T-cell (primary cell): ENCODE measurements at regions not wholly inside any gene's neighbourhood (a gene's known extent, or its start where the extent isn't known, plus 50 kb on each side); places are given as distances from the start of the nearest gene placed in this dataset.

ENCODE experiments used
- ATAC-seq, 4 experiments: fragments of 200-7000 bp in 3 of 4; fragments of 150-1000 bp in 1 of 4; cut with Tn5 transposase; replicated peaks in 1 of 4; 1 replicate in 3 of 4; 2 replicates in 1 of 4; pipeline ENCODE4 v1.10.0; 2021; ENCODE audit warnings: moderate library complexity in 3 of 4, mild to moderate bottlenecking in 2 of 4, moderate number of reproducible peaks in 1 of 4
- CTCF ChIA-PET, 2 donors: fragments of 300-600 bp; sonication (Branson Sonifier 250); formaldehyde crosslinking; loops; one replicate each; lab custom pipeline; 2022; ENCODE audit warnings: antibody characterized with exemption in 2 of 2; lab: Charles Lee
- POLR2A ChIA-PET, 2 donors: fragments of 300-600 bp; sonication (Branson Sonifier 250); formaldehyde crosslinking; loops; one replicate each; lab custom pipeline; 2022; ENCODE audit warnings: antibody characterized with exemption in 2 of 2; lab: Charles Lee
- DNase-seq, 35 experiments: peaks; one replicate each; pipeline versions ENCODE4 v3.0.0 to v3.0.0-alpha.2; 2013 to 2023
- H3K27ac ChIP-seq: one replicate; pipeline ENCODE4 v1.5.1; 2013; ENCODE audit warnings: low read length
- H3K27me3 ChIP-seq, 2 experiments: replicated peaks in 1 of 2; 1 replicate in 1 of 2; 2 replicates in 1 of 2; pipeline versions ENCODE4 v1.6.1 to v1.7.0; 2013; ENCODE audit warnings: low read length in 1 of 2, mixed read lengths in 1 of 2; ENCODE audit not compliant: control insufficient read depth in 2 of 2, insufficient read depth in 2 of 2; ENCODE audit errors: extremely low read depth in 1 of 2
- H3K36me3 ChIP-seq, 2 donors: 1 replicate in 1 of 2; 2 replicates in 1 of 2; pipeline versions ENCODE4 v1.6.1 to v1.7.0; 2013; ENCODE audit warnings: low read length in 1 of 2; ENCODE audit not compliant: control insufficient read depth in 2 of 2, insufficient read depth in 1 of 2; ENCODE audit errors: extremely low read depth in 1 of 2
- H3K4me1 ChIP-seq, 2 experiments: 1 replicate in 1 of 2; 2 replicates in 1 of 2; pipeline versions ENCODE4 v1.6.1 to v1.7.0; 2013; ENCODE audit warnings: low read length in 2 of 2, mixed read lengths in 1 of 2; ENCODE audit not compliant: insufficient read depth in 2 of 2, control insufficient read depth in 1 of 2; ENCODE audit errors: extremely low read depth in 1 of 2
- H3K4me3 ChIP-seq, 2 donors: 1 replicate in 1 of 2; 2 replicates in 1 of 2; pipeline versions ENCODE4 v1.5.1 to v1.7.0; 2013; ENCODE audit warnings: mild to moderate bottlenecking in 2 of 2, low read length in 1 of 2, moderate library complexity in 1 of 2; ENCODE audit not compliant: control insufficient read depth in 1 of 2; ENCODE audit errors: extremely low read depth in 1 of 2
- H3K9me3 ChIP-seq: 2 replicates; pipeline ENCODE4 v1.7.0; 2013
- H3K27ac Mint-ChIP-seq, 2 donors: one replicate each; pipeline ENCODE4 v1.8.0; 2020 to 2021; ENCODE audit warnings: mild to moderate bottlenecking in 2 of 2, mixed read lengths in 2 of 2
- H3K27me3 Mint-ChIP-seq, 2 donors: one replicate each; pipeline ENCODE4 v1.8.0; 2021 to 2022; ENCODE audit warnings: mixed read lengths in 2 of 2
- H3K36me3 Mint-ChIP-seq: one replicate; pipeline ENCODE4 v1.8.0; 2021; ENCODE audit warnings: mixed read lengths
- H3K4me1 Mint-ChIP-seq, 3 donors: one replicate each; pipeline ENCODE4 v1.8.0; 2020 to 2022; ENCODE audit warnings: mixed read lengths in 3 of 3, mild to moderate bottlenecking in 1 of 3
- H3K4me3 Mint-ChIP-seq, 3 donors: one replicate each; pipeline ENCODE4 v1.8.0; 2020 to 2022; ENCODE audit warnings: mild to moderate bottlenecking in 3 of 3, mixed read lengths in 3 of 3, moderate library complexity in 3 of 3
- H3K9me3 Mint-ChIP-seq, 3 donors: one replicate each; pipeline ENCODE4 v1.8.0; 2020 to 2022; ENCODE audit warnings: mixed read lengths in 3 of 3
- WGBS: methylation state at CpG from one replicate; pipeline ENCODE4 v1.1.5; 2013; ENCODE audit warnings: missing lambda C conversion rate; ENCODE audit not compliant: insufficient coverage; 5-methylcytosine and 5-hydroxymethylcytosine counted together

DNA sequence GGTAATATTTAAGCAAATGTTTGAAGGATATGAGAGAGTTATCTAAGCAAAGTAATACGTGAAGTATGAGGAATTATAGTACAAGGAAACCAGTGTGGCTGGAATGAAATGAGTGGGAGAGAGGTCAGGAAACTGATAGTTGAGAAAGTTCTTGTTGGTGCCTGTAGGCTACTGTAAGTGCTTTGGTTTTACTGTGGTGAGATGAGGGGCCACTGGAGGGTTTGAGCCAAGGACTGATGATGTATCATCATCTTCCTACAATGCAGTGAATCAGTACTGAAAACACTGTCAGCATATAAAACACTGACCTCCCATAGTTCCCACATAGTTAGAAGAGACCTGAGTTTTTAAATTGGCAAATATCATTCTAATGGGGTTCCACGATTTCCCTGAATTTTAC lies 367.5 kb upstream of the CTSO start:
- 62% methylated on average over 1 of the region's 2 CpGs for WGBS
- H3K4me1 ChIP-seq, result no peaks in the 10 kb centered on the region
- Mint-ChIP-seq H3K27ac (no peak overlapping the region), H3K27me3 (no peaks in the 10 kb centered on the region), H3K9me3 (peaks cover 8 to 17% (median 16%) of the 10 kb centered on the region in 3 donors), H3K4me3 (no peak overlapping the region), H3K4me1 (no peaks in the 10 kb centered on the region), H3K36me3 (no peaks in the 10 kb centered on the region)
- no peaks in the 10 kb centered on the region for H3K27me3 ChIP-seq
- POLR2A ChIA-PET, result no interaction called here
- no peak overlapping the region for H3K4me3 ChIP-seq
- CTCF ChIA-PET, result interaction anchor here in 1 of 2 donors (0.7 kb wide), 1 partner anchor 41 kb away, joined by 3 read pairs; no protein-coding TSS in a partner anchor
- DNase-seq (no peak), ATAC-seq (no peak)
- no peak overlapping the region for H3K27ac ChIP-seq
- H3K36me3 ChIP-seq, result no peaks in the 10 kb centered on the region
- H3K9me3 ChIP-seq, result no peaks in the 10 kb centered on the region

DNA sequence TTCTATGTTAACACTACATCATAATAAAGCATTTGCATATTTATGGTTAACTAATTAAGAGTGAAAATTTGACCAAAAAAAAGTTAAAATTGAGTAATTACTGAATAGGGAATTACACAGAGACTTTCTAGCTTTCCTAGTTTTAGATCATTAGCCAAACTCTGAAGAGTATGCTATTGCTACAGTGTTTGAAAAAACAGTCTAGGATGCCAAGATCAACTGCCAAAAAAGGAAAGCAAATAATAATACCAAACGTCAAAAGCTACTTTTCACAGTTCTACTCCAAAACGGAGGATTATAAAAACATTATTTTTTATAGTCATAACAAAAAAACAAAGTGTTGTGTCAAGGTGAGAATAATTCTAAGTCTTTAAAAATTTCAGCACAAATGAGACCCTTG lies 359.8 kb upstream of the CTSO start:
- CTCF ChIA-PET, result no interaction called here
- H3K4me1 Mint-ChIP-seq, result no peaks in the 10 kb centered on the region
- POLR2A ChIA-PET, result no interaction called here
- H3K27me3 Mint-ChIP-seq, result no peaks in the 10 kb centered on the region
- Histone ChIP-seq H3K9me3 (no peaks in the 10 kb centered on the region), H3K4me3 (no peak overlapping the region), H3K27ac (no peak overlapping the region), H3K27me3 (no peaks in the 10 kb centered on the region), H3K36me3 (no peaks in the 10 kb centered on the region), H3K4me1 (no peaks in the 10 kb centered on the region)
- DNase-seq (no peak), ATAC-seq (no peak)
- H3K4me3 Mint-ChIP-seq, result no peak overlapping the region
- no CpG with 5 or more reads among the region's 2 CpGs for WGBS
- H3K36me3 Mint-ChIP-seq, result no peaks in the 10 kb centered on the region
- H3K9me3 Mint-ChIP-seq, result peaks cover 5 to 15% (median 12%) of the 10 kb centered on the region in 3 donors
- H3K27ac Mint-ChIP-seq, result no peak overlapping the region

DNA sequence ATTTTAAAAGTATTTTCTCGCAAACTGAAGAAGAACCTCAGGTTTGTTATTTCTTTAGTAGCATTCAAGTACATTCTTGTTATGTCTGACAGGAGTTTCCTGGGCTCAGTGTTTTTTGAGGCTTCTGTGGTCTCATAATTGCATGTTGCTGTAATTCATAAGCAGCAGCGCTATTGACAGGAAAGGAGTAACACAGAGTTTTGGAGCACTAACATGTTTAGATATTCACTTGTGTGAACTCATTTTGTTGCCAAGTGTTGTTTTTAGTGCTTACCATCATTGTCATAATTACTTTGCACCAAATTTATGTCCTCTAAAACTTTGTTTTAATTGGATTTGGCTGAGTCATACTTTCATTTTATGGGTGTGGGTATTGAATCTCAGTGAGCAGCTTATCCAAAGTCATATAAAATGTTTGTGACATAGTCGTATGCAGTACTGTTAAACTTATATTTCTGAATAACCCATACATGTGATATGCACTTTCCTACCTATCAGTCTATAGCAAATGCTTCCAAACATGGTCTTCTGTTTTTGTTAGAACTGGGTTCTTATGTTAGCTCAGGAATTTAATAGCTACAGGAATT lies 358.7 kb upstream of the CTSO start:
- WGBS, result no CpG with 5 or more reads among the region's 3 CpGs
- H3K4me1 Mint-ChIP-seq, result no peaks in the 10 kb centered on the region
- Histone ChIP-seq H3K36me3 (no peaks in the 10 kb centered on the region), H3K9me3 (no peaks in the 10 kb centered on the region), H3K4me3 (no peak overlapping the region), H3K27ac (no peak overlapping the region), H3K27me3 (no peaks in the 10 kb centered on the region), H3K4me1 (no peaks in the 10 kb centered on the region)
- no peak overlapping the region for H3K4me3 Mint-ChIP-seq
- no peak overlapping the region for H3K27ac Mint-ChIP-seq
- no peaks in the 10 kb centered on the region for H3K27me3 Mint-ChIP-seq
- ATAC-seq, result no peak
- H3K36me3 Mint-ChIP-seq, result no peaks in the 10 kb centered on the region
- CTCF ChIA-PET, result no interaction called here
- H3K9me3 Mint-ChIP-seq, result peaks cover 4 to 11% (median 10%) of the 10 kb centered on the region in 3 donors
- POLR2A ChIA-PET, result interaction anchor here in 1 of 2 donors (0.7 kb wide), 1 partner anchor 25 kb away, joined by 3 read pairs; no protein-coding TSS in a partner anchor
- no peak for DNase-seq

- Mint-ChIP-seq H3K27ac (no peak overlapping the region), H3K9me3 (peaks cover 0 to 5% (median 0%) of the 10 kb centered on the region in 3 donors), H3K36me3 (no peaks in the 10 kb centered on the region), H3K4me1 (no peaks in the 10 kb centered on the region), H3K4me3 (no peak overlapping the region), H3K27me3 (no peaks in the 10 kb centered on the region)
- Histone ChIP-seq H3K4me3 (no peak overlapping the region), H3K27ac (no peak overlapping the region), H3K9me3 (no peaks in the 10 kb centered on the region), H3K4me1 (no peaks in the 10 kb centered on the region), H3K27me3 (no peaks in the 10 kb centered on the region), H3K36me3 (no peaks in the 10 kb centered on the region)
- DNase-seq (no peak), ATAC-seq (no peak)
- ChIA-PET CTCF (no interaction called here), POLR2A (no interaction called here)
Observed at GRCh38 chr4:156309031-156309430, 355.4 kb upstream of the CTSO start.

DNA sequence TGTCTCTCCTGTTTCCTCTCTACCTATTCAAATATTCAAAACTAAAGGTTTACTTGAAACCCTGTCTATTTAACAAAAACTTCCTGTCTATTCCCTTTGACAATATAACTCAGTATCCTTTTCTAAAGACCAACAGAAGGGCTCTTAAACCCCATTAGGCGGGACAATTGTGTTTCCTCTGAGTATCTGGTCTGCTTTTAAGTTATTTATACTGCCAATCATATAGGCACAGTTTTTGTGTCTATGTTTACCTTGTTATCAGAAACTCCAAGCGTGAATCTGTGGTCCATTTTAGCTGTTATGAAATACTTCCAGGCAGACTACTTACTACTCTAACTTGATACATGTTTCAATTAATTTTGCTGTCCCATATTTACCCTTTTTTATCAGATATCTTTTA lies 350.0 kb upstream of the CTSO start:
- no peaks in the 10 kb centered on the region for H3K36me3 Mint-ChIP-seq
- no peaks in the 10 kb centered on the region for H3K27me3 ChIP-seq
- no peaks in the 10 kb centered on the region for H3K4me1 Mint-ChIP-seq
- no peak overlapping the region for H3K27ac ChIP-seq
- no CpG with 5 or more reads among the region's 2 CpGs for WGBS
- H3K9me3 Mint-ChIP-seq, result peaks cover 6 to 12% (median 9%) of the 10 kb centered on the region in 3 donors
- H3K4me3 ChIP-seq, result no peak overlapping the region
- ATAC-seq (no peak), DNase-seq (no peak)
- H3K27me3 Mint-ChIP-seq, result no peaks in the 10 kb centered on the region
- H3K27ac Mint-ChIP-seq, result no peak overlapping the region
- ChIA-PET CTCF (no interaction called here), POLR2A (no interaction called here)
- H3K4me3 Mint-ChIP-seq, result no peak overlapping the region
- no peaks in the 10 kb centered on the region for H3K4me1 ChIP-seq
- H3K36me3 ChIP-seq, result no peaks in the 10 kb centered on the region
- no peaks in the 10 kb centered on the region for H3K9me3 ChIP-seq

DNA sequence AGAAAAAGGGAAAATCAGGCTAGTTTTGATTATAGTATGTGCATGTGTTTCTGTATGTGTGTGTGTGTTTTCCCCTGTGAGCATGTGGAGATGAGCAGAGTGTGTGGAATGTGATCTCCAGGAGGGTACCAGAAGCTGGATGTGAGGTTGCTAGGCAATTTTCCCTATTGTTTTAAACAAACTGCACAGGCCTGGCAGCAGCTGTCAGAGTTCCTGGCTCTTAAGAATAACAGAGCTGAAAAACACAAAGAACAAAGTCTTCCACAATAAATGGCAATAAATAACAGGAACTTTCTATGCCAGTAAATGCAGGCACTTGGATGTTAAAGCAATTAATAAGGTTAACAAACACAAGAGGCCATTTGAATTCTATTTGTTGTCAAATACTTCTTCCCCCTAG lies 344.6 kb upstream of the CTSO start:
- H3K36me3 ChIP-seq, result no peaks in the 10 kb centered on the region
- no peak overlapping the region for H3K4me3 Mint-ChIP-seq
- no peak overlapping the region for H3K27ac Mint-ChIP-seq
- H3K27me3 Mint-ChIP-seq, result no peaks in the 10 kb centered on the region
- no peak for DNase-seq
- H3K4me1 ChIP-seq, result no peaks in the 10 kb centered on the region
- no peak overlapping the region for H3K27ac ChIP-seq
- H3K36me3 Mint-ChIP-seq, result no peaks in the 10 kb centered on the region
- no peaks in the 10 kb centered on the region for H3K9me3 ChIP-seq
- H3K4me3 ChIP-seq, result no peak overlapping the region
- POLR2A ChIA-PET, result no interaction called here
- H3K9me3 Mint-ChIP-seq, result peaks cover 6 to 8% (median 6%) of the 10 kb centered on the region in 3 donors
- H3K27me3 ChIP-seq, result no peaks in the 10 kb centered on the region
- ATAC-seq, result no peak
- CTCF ChIA-PET, result no interaction called here
- no peaks in the 10 kb centered on the region for H3K4me1 Mint-ChIP-seq

GRCh38 chr4:156295676-156296195 lies 342.1 kb upstream of the CTSO start:
- ChIA-PET POLR2A (no interaction called here), CTCF (no interaction called here)
- Mint-ChIP-seq H3K9me3 (peaks cover 4 to 8% (median 6%) of the 10 kb centered on the region in 3 donors), H3K36me3 (no peaks in the 10 kb centered on the region), H3K27me3 (no peaks in the 10 kb centered on the region), H3K27ac (no peak overlapping the region), H3K4me1 (no peaks in the 10 kb centered on the region), H3K4me3 (no peak overlapping the region)
- no peaks in the 10 kb centered on the region for H3K9me3 ChIP-seq
- no peak overlapping the region for H3K4me3 ChIP-seq
- H3K4me1 ChIP-seq, result no peaks in the 10 kb centered on the region
- no peak overlapping the region for H3K27ac ChIP-seq
- no peak for DNase-seq
- H3K36me3 ChIP-seq, result no peaks in the 10 kb centered on the region
- no peaks in the 10 kb centered on the region for H3K27me3 ChIP-seq
- WGBS, result no CpG with 5 or more reads among the region's 1 CpG
- ATAC-seq, result no peak
